NB4 (cell line): ENCODE measurements at regions not wholly inside any gene's neighbourhood (a gene's known extent, or its start where the extent isn't known, plus 50 kb on each side); places are given as distances from the start of the nearest gene placed in this dataset.

ENCODE experiments used
- CTCF ChIP-seq: IDR thresholded peaks from one replicate; pipeline ENCODE4 v1.5.1; 2012; ENCODE audit warnings: low read depth, low read length
- MAX ChIP-seq: IDR thresholded peaks from 2 replicates; pipeline ENCODE4 v1.6.1; 2011; ENCODE audit warnings: low read depth, low read length
- MYC ChIP-seq: IDR thresholded peaks from 2 replicates; pipeline ENCODE4 v1.6.1; 2011; ENCODE audit warnings: low read depth, low read length
- POLR2A ChIP-seq: IDR thresholded peaks from 2 replicates; pipeline ENCODE4 v1.6.1; 2011; ENCODE audit warnings: mild to moderate bottlenecking; ENCODE audit not compliant: insufficient read length; ENCODE audit errors: extremely low read depth

GRCh38 chr6:120711255-120711654 is 623.0 kb downstream of the TBC1D32 start:
- TF ChIP-seq POLR2A (no peak), CTCF (no peak), MAX (no peak), MYC (no peak)
